SKM-1 treated with dmso at 0.1 percent for 144 hours (cell line): ENCODE measurements at regions not wholly inside any gene's neighbourhood (a gene's known extent, or its start where the extent isn't known, plus 50 kb on each side); places are given as distances from the start of the nearest gene placed in this dataset.

Experiments used
- DNase-seq: peaks from one replicate; lab custom pipeline; 2025; ENCODE audit not compliant: unreplicated experiment; lab: John Stamatoyannopoulos, UW

DNA sequence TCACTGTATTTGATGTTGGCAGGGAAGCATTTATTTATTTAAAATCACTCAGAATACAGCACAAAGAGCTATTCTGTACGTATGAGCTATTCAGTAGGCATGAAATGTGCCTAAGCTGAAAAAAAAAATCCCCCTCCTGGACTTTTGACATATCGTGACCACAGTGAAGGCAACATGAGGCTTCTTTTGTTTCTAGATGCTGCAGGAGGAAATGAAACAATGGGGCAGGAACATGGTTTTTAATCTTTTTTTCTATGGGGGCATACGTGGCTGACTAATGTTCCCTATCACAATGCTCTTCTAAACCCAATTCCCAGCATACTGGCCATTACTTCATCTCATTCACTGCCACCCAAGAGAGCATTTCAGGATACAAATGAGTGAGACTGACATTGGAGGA, 191.0 kb upstream of the PMFBP1 start:
- DNase-seq: no peak

DNA sequence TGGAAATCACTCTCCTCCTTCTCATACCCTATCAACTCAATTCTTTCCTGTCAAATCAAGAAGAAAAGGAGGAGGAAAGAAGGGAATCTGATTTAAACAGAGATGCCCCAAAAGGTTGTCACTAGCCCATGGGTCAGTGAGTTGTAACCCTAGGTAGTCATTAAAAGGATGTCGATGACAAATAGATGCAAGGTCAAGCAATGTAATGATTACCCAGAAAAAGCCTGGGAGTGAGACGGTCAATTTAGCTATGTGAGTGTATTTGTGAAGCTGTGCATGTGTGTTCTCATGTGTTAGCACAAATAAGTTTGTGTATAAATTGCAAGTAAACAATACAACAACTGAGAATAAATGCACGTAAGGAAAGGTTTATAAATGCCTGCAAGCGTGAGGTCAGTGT, 190.5 kb upstream of the PMFBP1 start:
- DNase-seq: no peak

DNA sequence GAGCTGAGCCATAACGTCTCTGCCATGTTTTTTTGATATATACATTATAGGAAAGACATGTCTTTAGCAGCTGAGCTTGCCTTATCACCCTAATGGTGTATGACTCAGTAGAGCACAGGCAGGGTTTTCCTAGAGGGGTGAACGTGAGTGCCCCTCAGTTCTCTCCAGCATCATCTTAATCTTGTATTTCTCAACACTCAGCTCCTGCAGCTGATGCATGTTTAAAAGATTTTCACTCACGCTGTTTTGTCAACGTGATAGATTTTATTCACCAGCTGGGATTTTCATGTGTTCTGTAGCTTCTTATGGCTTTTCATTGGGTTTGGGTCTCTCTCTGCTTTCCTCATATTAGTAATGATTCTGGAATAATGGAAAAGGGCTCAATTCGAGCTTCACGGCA, 186.0 kb upstream of the PMFBP1 start:
- DNase-seq: no peak

DNA sequence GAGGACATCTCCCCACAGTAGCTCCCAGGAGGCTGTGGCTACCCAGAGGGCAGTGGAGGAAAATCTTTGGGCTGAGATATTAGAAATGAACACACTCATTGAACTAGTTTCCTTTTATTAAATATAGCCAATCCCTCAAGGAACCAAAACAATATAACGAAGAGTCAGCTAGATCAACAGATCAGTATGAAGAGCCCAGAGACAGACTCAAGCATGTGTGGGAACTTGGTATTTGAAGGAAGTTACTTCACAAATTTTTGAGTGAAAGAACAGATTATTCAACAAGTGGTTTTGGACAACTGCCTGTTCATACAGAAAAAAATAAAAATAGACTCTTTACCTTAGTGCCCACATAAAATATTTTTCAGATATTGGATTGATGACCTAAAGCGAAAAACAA, 183.6 kb upstream of the PMFBP1 start:
- no peak for DNase-seq

DNA sequence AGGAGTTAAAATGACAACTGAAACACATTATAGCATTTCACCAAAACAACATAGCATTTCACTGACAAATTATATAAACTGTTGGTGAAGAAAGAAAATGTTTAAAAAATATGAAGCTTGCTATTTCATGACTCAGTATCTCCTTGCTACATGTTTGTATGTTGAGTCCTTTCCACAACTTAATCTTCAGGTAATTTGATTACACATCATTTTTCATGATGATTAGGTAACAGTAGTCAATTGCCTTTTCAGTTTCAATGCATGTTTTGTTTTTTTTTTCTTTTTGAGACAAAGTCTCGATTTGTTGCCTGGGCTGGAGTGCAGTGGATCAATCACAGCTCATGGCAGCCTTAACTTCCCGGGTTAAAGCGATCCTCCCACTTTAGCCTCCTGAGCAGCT, 177.8 kb upstream of the PMFBP1 start:
- DNase-seq: no peak

DNA sequence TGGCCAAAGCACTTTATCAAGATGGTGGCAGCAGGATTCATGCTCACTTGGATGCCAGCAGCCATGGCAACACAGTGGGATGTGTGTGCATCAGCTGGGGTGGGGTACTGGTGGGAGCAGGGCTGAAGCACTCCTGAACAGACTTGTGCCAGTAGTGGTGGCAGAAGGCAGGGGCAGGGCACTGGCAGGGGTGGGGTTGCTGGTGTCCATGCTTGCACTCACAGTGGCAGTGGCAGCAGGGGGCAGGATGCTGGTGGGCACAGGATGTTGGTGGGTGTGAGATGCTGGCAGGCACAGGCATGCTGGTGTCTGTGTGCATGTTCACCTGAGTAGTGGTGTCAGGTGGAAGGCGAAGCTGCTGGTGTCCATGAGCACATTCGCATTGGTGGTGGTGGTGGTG, 161.0 kb upstream of the PMFBP1 start:
- no peak for DNase-seq

DNA sequence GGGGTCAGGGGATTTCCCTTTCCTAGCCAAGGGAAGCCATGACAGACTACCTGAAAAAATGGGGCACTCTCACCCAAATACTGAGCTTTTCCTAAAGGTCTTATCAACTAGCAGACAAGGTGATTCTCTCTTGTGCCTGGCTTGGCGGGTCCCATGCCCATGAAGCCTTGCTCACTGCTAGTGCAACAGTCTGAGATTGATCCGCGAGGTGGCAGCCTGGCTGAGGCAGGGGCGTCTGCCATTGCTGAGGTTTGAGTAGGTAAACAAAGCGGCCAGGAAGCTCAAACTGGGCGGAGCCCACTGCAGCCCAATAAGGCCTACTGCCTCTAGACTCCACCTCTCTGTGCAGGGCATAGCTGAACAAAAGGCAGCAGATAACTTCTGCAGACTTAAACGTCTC, 152.6 kb upstream of the PMFBP1 start:
- no peak for DNase-seq

DNA sequence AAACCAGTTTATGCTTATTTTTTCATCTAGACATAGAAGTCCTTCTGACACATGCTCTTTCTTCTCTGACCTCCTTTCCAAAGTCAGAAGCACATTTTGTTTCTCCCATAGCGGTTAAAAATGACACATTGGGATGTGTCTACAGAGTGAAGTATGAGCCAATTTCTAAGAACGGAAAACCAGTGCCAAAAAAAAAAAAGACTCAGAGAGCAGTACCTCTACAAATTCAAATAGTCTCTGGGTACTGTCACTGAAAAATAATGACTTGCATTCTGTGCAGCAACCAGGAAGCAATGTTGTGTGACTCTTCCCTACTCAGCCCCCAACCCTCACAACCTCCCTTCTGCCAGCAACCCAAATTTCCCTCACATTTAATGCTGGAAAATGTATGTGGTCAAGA, 145.5 kb upstream of the PMFBP1 start:
- no peak for DNase-seq

DNA sequence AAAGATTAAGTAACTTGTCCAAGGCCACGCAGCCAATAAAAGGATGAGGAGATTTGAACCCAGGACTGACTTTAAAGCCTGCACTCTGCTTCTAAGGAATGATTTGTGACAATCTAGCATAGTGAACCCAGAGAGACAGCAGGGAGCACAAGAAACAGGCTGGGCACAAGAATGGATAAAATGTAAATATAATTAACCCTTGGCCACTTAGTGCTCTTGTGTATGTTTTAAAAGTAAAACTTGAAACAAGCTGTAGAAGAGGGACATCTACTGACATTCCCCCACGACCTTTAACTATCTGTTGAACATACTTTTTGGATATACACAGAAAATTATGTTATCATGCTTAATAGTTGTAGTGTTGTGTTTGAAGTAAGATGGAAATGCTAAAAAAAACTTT, 141.9 kb upstream of the PMFBP1 start:
- DNase-seq: no peak

DNA sequence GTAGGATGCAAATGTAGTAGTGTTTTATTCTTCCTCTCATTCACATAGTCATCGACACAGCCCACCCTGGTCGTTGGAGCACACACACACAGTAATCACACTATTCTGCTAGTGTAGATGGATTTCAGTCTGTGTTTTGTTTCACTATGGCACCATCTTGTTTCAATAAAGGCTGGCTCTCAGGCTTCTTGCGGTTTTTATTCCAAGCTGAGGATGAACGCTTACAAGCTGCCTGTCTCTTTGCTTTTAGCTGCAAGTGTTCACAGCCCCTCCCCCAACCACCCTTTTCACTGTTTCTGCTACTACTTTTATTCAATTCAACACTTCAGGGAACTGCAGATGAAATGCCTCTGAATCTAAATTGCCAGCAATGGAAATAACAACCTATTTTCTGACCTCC, 140.9 kb upstream of the PMFBP1 start:
- no peak for DNase-seq

DNA sequence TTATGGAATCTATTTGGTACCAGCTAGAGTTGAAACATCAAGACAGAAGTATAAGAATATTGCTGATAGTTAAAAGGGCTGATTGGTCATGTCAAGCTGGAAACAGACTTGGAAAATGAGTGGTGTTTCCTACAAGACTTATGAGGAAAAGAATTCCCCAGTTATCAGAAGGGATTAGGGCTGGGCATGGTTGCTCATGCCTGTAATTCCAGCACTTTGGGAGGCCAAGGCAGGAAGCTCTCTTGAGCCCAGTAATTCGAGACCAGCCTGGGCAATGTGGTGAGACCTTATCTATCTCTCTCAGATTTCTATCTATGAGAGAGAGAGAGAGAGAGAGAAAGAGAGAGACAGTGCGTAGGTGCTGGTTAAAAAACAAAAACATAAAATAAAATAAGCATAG, 139.5 kb upstream of the PMFBP1 start:
- no peak for DNase-seq

DNA sequence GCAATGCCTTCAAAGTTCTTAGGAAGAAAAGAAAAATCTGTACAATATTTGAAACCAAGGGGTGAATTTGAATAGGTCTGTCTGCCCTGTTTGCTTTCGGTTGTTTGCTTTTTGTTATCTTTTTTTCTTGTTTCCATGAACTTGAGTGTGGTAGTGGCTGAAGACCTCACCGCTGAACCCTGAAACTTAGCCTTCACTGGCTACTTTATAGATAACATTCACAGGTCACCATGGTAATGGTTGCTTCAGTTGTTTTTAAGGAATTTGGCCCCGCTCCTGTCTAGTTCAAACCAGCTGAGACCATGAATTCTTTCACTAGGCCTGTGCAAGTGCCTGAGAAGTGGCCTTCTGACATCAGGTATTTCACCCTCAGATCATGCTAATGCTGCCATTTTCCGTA, 137.0 kb upstream of the PMFBP1 start:
- no peak for DNase-seq

DNA sequence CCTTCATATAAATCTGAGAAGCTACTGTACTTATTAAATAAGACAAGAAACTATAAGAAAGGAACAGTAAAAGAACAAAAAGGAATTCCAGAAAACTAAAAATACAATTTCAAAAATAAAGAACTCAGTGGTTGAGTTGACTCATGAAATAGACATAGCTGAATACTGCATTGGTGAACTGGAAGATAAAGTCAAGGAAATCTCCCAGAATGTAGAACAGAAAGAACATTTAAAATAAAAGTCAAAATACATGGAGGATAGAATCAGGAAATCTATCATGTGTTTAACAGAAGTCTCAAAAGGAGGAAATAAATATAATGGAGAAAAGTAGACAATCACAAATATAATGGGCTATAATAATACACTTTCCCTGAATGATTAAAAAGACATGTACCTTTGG, 136.4 kb upstream of the PMFBP1 start:
- DNase-seq: no peak

DNA sequence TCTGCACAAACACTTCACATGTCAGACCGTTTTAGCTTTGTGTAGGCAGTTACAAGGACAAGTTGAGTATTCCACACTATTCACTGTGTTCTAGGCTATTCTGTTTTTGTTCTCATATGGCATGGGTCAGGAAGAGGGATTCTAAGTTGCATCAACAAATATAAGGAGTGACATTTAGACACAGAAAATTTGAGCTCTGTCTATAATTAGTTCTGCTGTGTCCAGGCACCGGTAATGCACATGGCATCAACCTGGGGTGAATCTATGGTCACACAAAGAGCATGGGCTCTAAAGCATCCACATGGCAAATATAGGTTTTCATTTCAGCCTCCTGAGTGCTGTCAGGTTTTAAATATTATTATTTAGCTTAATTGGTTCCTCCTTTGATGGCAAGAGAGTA, 130.4 kb upstream of the PMFBP1 start:
- DNase-seq: no peak

DNA sequence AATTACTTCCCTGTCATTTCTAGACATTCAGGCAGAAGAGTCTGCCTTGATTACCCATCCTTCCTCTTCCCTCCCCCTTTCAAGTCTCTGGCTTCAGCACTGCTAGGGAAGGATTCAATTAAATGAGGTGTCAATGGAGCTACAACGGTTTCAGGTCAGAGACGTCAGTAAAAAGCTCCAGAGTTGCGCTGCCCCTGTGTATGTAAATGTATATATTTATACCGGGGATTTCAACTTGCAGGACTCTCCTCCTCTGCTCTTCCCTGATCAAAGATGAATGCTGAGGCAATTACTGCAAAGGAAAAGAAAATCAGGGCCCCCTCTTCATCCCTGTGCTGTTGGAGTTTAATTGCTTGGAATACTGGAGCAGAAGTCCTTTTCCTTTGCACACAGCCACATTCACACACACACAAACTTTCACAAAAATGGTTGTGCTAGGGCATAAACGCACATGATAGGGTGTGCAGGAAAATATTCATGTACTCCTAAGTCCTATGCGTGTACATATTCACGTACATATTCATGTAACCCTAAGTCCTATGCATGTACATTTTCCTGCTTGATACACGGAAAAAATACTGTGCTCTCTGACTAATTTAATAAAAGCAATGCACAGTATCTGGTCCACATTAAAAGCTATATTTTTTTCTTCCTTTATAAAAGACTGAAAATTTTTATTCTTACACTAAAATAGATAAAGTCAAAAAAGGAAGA, 129.7 kb upstream of the PMFBP1 start:
- no peak for DNase-seq

DNA sequence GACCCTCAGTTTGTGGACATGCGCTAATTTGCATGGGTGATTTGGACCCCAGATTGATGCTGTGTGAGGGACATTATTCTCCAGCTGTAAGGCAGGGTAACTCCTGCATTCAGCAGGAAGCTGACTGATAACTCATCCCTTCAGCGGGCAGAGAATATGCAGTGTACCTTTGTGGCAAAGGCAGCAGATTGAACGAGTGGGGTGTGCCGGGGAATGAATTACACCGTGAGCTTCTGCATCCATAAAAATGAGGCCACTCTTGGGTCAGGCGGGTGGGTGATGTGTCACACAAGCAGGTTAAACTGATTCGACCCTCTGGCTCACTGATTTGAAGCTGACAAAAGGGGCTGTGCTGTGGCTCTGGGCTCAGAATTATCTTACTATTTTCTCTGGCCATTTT, 128.9 kb upstream of the PMFBP1 start:
- no peak for DNase-seq

DNA sequence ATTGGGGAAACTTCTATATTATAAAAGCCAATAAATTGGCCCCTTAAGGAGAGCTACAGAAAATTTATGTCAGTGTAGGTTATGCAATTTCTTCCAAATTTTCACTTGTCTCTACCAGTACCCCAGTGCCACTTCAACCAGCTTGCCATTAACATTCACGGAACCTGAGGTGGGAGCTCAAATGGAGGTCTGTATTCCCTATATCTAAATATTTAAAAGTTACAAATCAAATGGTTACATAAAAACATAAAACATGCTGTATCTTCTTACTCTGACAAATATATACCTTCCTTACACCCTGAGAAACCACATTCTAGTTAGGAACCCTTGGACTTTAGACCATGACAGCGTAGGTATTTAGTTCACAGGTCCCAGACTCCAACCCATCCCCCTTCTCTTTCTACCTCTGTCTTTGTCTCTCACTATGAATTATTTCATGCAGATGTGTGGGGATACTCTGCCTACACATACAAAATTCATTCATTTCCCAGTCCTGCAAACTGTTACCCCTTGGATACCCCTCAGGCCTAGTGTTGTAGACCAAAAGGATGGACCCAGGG, 127.8 kb upstream of the PMFBP1 start:
- no peak for DNase-seq

DNA sequence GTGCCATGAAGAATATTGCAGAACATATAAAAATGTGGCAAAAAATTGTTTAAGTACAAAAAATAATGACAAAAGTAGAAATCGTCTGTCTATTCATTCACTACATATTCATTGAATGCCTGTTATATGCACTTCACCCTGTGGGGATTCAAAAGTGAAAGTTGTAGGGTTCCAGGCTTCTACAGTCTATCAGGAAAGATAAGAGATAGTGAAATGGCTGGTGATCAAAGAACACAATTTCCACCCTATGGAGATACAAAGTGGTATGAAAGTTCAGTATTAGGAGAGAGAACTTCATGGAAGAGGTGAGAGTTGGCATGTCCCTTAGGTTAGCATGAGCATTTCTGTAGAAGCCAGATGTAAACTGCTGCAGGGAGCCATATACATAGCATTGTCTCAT, 127.0 kb upstream of the PMFBP1 start:
- no peak for DNase-seq

DNA sequence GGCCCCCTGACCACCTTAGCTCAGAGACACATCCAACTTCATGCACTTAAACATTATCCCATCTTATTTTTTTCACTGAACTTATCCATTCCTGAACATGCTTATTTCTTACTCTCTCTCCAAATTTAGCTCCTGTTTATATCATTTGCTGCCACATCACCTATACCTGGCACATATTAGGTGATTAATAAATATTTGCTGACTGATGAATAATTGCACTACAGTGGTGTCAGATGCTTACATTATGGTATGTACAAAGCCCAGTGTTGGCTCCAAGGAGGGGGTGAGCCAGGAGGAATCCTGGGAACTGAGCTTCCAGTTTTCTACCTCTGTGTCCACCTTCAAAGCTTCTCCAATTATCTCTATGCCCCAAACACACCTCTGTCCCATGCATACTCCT, 124.0 kb upstream of the PMFBP1 start:
- DNase-seq: no peak

DNA sequence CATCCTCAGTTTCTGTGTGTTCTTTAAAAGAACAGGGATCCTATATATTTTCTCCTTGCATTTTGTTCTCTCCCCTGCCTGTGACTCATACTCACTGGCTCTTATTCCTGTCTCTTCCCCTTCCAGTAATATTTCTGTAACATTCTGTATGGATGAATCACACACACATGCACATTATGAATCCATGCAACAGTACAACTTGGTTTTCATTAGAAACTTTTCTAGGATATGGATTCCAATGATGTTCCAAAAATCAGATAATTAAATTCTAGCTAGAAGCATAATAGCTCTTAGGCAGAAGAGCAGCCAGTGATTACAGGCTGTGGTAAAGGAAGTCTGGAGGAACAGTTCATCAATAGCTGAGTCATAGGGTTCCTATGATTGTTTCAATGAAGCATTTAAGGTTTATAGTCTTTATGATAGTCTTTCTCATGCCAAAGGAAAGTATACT, 119.6 kb upstream of the PMFBP1 start:
- no peak for DNase-seq

DNA sequence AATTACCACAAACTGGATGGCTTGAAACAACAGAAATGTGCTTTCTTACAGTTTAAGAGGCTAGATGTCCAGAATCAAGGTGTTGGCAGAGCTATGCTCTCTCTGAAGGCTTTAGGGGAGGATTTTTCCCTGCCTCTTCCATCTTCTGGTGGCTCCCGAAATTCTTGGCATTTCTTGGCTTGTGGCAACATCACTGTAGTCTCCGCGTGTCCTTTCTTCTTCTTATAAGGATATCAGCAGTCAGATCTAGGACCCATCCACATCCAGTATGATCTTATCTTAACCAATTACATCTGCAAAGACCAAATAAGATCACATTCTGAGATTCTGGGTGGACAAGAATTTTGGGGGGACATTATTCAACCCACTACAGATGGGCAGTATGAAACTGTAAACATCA, 119.2 kb upstream of the PMFBP1 start:
- DNase-seq: no peak

DNA sequence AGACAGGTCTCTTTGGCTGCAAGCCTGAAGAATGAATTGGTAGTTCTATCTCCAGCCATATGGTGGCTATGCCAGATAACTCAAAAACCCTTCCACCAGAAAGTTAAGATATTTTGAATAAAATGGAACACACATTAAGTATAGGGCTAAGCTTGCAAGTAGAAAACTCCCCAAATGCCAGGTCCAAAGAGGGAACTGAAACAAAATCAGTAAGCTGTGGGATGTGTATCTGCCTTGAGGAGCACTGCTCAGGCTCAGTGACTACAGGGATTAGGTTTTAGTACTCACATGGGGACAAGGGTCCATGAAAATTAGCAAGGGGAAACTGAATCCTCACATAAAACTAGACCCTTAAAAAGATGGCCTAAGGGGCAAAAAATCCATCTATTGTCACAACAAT, 115.7 kb upstream of the PMFBP1 start:
- DNase-seq: no peak

DNA sequence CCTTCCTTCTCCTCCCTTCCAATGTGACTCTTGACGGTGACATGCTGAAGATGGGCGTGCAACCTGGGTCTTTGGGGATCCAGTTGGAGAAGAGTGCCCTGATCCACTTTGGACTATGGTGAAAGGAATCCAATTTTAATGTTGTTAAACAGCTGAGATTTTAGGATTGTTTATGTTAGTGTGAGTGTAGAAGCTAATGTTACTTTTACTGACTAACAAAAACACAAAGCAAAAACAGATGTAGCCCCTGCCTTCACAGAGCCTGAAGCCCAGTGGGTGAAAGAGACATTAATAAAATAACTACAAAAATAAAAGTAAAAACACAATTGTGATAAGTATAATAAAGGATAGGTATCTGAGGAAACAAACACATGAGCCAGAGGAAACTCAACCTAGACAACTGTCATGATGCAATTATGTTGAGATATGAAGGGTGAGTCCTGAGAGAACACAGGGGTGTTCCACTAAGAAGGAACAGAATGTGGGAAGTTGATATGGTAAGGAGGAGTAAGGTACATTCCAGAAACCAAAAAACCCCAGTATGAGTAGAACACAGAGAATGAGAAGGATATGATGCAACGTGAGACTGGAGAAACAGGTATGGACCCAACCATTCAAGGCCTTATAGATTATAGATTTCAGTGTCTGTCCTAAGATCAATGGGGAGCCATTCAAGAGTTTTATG, 115.1 kb upstream of the PMFBP1 start:
- no peak for DNase-seq
